ENCODE measurements at regions not wholly inside any gene's neighbourhood (a gene's known extent, or its start where the extent isn't known, plus 50 kb on each side); places are given as distances from the start of the nearest gene placed in this dataset.
"Not testable (repeated sequence)": the region's sequence is repeated elsewhere in the genome, so short reads cannot be mapped to it uniquely, and the experiment has no call there.

- DNase-seq: no peak
These were observed 106.2 kb upstream of the SEMA3D start for GRCh38 chr7:85292908-85293576.

GRCh38 chr7:85290269-85290668, 103.4 kb upstream of the SEMA3D start:
- no peak for DNase-seq

DNA sequence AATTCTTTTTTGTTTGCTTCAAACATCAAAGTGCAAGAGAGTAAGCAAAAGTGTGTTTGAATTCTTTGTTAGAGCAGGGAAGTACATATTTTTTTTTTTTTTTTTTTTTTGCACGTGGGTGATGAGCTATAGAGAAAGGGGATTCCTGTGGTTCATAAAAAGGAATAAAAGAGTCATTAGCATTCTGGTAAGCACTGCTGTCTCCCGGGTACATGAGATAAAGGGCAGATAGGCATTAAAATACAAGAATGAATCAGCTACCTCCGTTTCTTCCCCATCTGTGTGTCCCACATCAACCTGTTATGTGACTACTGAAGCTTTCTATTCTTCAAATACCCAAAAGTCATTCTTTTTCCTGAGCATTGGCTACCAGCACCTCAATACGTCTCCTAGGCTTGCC, 102.4 kb upstream of the SEMA3D start:
- DNase-seq: no peak

- peak; percentile 93 for DNase-seq
These were observed 100.4 kb upstream of the SEMA3D start for GRCh38 chr7:85287106-85287825.

DNA sequence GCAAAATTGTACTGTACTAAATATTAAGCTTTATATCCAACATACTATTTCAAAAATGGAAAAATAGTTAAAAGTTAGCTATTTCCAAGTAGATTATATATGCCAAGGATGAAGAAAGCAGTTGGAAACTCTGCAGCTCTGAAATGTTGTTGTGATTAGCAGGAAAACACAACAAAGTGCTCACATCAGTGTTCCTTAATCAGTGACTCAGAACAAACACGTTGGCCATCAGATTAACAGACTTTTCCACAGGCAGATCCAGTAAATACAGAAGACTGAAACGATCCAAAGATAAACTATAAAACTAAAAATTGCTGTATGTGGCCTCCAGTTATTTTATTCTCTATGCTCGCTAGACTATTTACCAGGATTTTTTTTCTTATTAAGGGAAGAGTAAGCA, 99.6 kb upstream of the SEMA3D start:
- DNase-seq: no peak

DNA sequence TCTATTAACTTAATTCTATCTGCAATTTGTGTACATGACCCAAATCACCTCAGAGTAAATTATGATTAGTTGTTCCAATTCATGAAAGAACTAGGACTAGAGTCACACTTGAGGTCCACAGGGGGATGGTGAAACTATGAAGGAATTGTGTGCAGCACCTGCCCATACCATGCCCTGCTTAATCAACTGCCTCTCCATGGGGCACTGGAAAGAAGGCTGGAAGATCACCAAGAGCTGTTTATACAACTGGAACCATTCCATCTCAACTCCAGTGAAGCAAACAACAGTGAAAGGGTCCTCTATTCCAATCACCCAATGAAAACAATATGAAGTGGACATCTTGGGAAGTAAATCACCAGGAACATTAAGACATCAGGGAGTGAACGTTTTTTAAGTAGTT, 98.7 kb upstream of the SEMA3D start:
- DNase-seq: no peak

DNA sequence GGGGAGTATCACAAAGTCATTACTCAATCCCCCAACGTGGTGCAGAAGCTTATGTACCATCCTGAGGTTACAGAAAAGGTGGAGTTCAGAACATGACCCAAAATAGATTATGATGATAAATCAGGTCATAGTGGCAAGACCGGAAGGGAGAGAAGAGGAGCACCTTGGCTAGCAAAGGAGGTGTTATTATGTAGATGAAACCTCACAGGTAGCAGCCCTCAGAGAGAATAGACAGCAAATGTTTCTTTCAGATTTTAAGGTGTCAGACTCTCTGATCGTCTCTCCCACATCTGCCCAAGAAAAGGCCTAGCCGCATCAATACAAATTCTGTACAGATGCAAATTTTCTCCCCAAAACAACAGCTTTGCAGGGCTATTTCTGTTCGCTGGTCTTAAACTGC, 88.3 kb upstream of the SEMA3D start:
- no peak for DNase-seq

GRCh38 chr7:85274454-85274853, 87.6 kb upstream of the SEMA3D start:
- no peak for DNase-seq

DNA sequence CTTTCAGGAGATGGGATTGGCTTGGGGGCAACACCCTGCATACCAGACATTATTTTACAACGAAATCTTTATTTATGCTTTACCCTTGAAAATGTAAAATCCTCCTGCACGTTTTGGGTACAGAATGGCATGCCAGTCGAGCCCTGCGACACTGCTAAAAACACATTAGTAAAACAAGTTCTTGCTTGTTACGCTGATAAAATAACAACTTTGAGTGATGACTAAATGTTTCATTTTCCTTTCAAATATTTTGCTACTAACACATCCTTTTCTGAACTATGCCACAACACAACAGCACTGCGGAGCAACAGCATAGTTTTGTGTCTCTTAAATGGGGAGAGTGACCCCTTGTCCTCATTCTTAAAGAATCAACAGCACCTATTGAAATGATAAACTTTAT, 76.0 kb upstream of the SEMA3D start:
- peak; percentile 78 for DNase-seq

- peak; percentile 56 for DNase-seq
These were observed 74.5 kb upstream of the SEMA3D start for GRCh38 chr7:85261336-85261735.

DNA sequence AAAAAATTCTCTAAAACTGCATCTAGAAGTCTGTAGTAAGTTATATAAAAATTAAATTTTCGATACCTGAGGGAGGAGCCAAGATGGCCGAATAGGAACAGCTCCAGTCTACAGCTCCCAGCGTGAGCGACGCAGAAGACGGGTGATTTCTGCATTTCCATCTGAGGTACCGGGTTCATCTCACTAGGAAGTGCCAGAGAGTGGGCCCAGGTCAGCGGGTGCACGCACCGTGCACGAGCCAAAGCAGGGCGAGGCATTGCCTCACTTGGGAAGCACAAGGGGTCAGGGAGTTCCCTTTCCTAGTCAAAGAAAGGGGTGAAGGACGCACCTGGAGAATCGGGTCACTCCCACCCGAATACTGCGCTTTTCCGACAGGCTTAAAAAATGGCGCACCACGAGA, 62.9 kb upstream of the SEMA3D start:
- not testable (repeated sequence) for DNase-seq

DNA sequence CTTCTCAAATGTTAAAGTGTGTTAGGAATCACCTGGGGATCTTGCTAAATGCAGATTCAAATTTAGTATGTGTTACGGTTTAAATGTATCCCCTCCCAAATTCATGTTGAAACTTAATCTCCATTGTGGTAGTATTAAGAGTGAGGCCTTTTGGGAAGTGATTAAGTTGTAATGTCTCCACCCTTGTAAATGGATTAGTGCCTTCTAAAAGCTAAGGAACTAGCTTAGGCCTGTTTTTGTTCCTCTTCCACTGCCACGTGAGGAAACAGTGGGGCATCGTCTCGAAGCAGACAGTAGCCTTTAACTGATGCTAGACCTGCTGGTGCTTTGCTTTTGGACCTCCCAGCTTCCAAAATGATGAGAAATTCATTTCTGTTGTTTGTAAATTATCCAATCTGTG, 52.3 kb upstream of the SEMA3D start:
- DNase-seq: no peak

GRCh38 chr7:85237721-85238120, 50.9 kb upstream of the SEMA3D start:
- peak; percentile 86 for DNase-seq
